ENCODE measurements at regions not wholly inside any gene's neighbourhood (a gene's known extent, or its start where the extent isn't known, plus 50 kb on each side); places are given as distances from the start of the nearest gene placed in this dataset.

- intact Hi-C loops (cut with micrococcal nuclease) = loop anchor here (10.0 kb wide), 1 partner anchor 1662 kb away; no protein-coding TSS in a partner anchor
- Histone ChIP-seq H2AFZ (ENCODE audit: low read depth, low read length, poor library complexity, severe bottlenecking) (no peak overlapping the region), H3K9ac (ENCODE audit: low read length) (no peak overlapping the region), H3K36me3 (ENCODE audit: control insufficient read depth in 1 of 2, insufficient read depth in 2 of 2, low read length in 2 of 2) (no peaks in the 10 kb centered on the region), H3K9me2 (ENCODE audit: insufficient read depth) (no peaks in the 10 kb centered on the region), H3K4me1 (ENCODE audit: control insufficient read depth in 1 of 2, insufficient read depth in 2 of 2, low read length in 2 of 2) (no peaks in the 10 kb centered on the region), H3K27me3 (ENCODE audit: insufficient read depth, low read length) (no peaks in the 10 kb centered on the region), H3K4me3 (replicated peaks in 1 of 2; ENCODE audit: low read depth in 1 of 2, low read length in 2 of 2) (no peak overlapping the region), H3K79me2 (ENCODE audit: insufficient read depth, low read length) (no peaks in the 10 kb centered on the region), H3K27ac (ENCODE audit: low read depth, low read length) (no peak overlapping the region), H4K20me1 (ENCODE audit: insufficient read depth) (no peaks in the 10 kb centered on the region), H3K9me3 (ENCODE audit: control insufficient read depth in 1 of 2, insufficient read depth in 1 of 2, low read depth in 1 of 2, low read length in 2 of 2) (peaks cover 3 to 10% of the 10 kb centered on the region in 2 experiments; a peak in 3 of 4 replicates), H3K4me2 (ENCODE audit: low read length) (no peak overlapping the region)
- TF ChIP-seq YY1 (IDR thresholded peaks at IDR 0.05; ENCODE audit: extremely low read depth, insufficient replicate concordance, low read depth, low read length) = no peak
- TF ChIP-seq SP1 (IDR thresholded peaks at IDR 0.05; ENCODE audit: low read depth) = no peak
- TF ChIP-seq ZBTB33 (IDR thresholded peaks at IDR 0.05; ENCODE audit: extremely low read depth, insufficient replicate concordance, low read length) = no peak
- TF ChIP-seq ATF3 (IDR thresholded peaks at IDR 0.05) = no peak
- no peak for TF ChIP-seq MAX (IDR thresholded peaks at IDR 0.05)
- no peak for TF ChIP-seq EZH2 (IDR thresholded peaks at IDR 0.05)
- TF ChIP-seq POLR2AphosphoS5 (IDR thresholded peaks at IDR 0.05; ENCODE audit: low read depth, low read length) = no peak
- no peak for TF ChIP-seq EGR1 (IDR thresholded peaks at IDR 0.05; ENCODE audit: low read depth)
- TF ChIP-seq EZH2phosphoT487 (IDR thresholded peaks at IDR 0.05; ENCODE audit: borderline replicate concordance) = no peak
- no peak for TF ChIP-seq CEBPB (IDR thresholded peaks at IDR 0.05; ENCODE audit: low read depth)
- ATAC-seq = no peak
- ChIA-PET POLR2A (no interaction called here), RAD21 (ENCODE audit: low non-redundant PET in 1 of 2, low total read pairs in 2 of 2, uncharacterized antibody in 2 of 2, unreplicated experiment in 2 of 2) (no interaction called here), CTCF (no interaction called here)
- no TSS peak for BruUV-seq (replicated peaks)
- no peak for DNase-seq (ENCODE audit: low read depth, low spot score)
Measured at GRCh38 chr5:12292610-12293204, 388.5 kb upstream of the CTNND2 start.

Measured in HCT116 (cell line).